ENCODE measurements at regions not wholly inside any gene's neighbourhood (a gene's known extent, or its start where the extent isn't known, plus 50 kb on each side); places are given as distances from the start of the nearest gene placed in this dataset.

GRCh38 chr18:79624356-79625170, 55.0 kb upstream of the CTDP1 start:
- Histone ChIP-seq H3K4me1 (ENCODE audit: insufficient read depth, low read length, poor library complexity, severe bottlenecking) (no peaks in the 10 kb centered on the region), H3K27me3 (replicated peaks; ENCODE audit: insufficient read depth, low read depth, low read length, poor library complexity) (no peaks in the 10 kb centered on the region), H3K9me3 (ENCODE audit: low read depth, low read length, poor library complexity, severe bottlenecking) (no peaks in the 10 kb centered on the region), H3K36me3 (ENCODE audit: insufficient read depth, low read length, poor library complexity, severe bottlenecking) (no peaks in the 10 kb centered on the region), H3K4me3 (ENCODE audit: low read depth, low read length, poor library complexity, severe bottlenecking) (no peak overlapping the region), H3K27ac (ENCODE audit: low read depth, low read length, poor library complexity, severe bottlenecking) (no peak overlapping the region)
- no TSS peak for BruUV-seq (replicated peaks)
- POLR2A ChIA-PET (ENCODE audit: low non-redundant PET) = no interaction called here
- no peak for TF ChIP-seq EZH2 (IDR thresholded peaks at IDR 0.05; ENCODE audit: borderline replicate concordance, low read depth, low read length, poor library complexity, severe bottlenecking)
- TF ChIP-seq CTCF (conservative IDR thresholded peaks at IDR 0.05; ENCODE audit: low read depth, low read length) = no peak
- intact Hi-C loops (cut with micrococcal nuclease; ENCODE audit: unreplicated experiment) = no loop called here
- CTCF ChIA-PET = no interaction called here
- no peak for DNase-seq (ENCODE audit: low spot score)

- intact Hi-C loops (cut with micrococcal nuclease; ENCODE audit: unreplicated experiment) = no loop called here
- Histone ChIP-seq H3K9me3 (ENCODE audit: low read depth, low read length, poor library complexity, severe bottlenecking) (no peaks in the 10 kb centered on the region), H3K27me3 (replicated peaks; ENCODE audit: insufficient read depth, low read depth, low read length, poor library complexity) (no peaks in the 10 kb centered on the region), H3K4me3 (ENCODE audit: low read depth, low read length, poor library complexity, severe bottlenecking) (no peak overlapping the region), H3K36me3 (ENCODE audit: insufficient read depth, low read length, poor library complexity, severe bottlenecking) (no peaks in the 10 kb centered on the region), H3K4me1 (ENCODE audit: insufficient read depth, low read length, poor library complexity, severe bottlenecking) (no peaks in the 10 kb centered on the region), H3K27ac (ENCODE audit: low read depth, low read length, poor library complexity, severe bottlenecking) (no peak overlapping the region)
- ChIA-PET CTCF (no interaction called here), POLR2A (ENCODE audit: low non-redundant PET) (no interaction called here)
- TF ChIP-seq EZH2 (IDR thresholded peaks at IDR 0.05; ENCODE audit: borderline replicate concordance, low read depth, low read length, poor library complexity, severe bottlenecking) (no peak), CTCF (conservative IDR thresholded peaks at IDR 0.05; ENCODE audit: low read depth, low read length) (no peak)
- no TSS peak for BruUV-seq (replicated peaks)
- no peak for DNase-seq (ENCODE audit: low spot score)
Observed at GRCh38 chr18:79625195-79625923, 54.2 kb upstream of the CTDP1 start.

- DNase-seq (ENCODE audit: low spot score) = no peak
- no peak overlapping the region for H3K27ac ChIP-seq (ENCODE audit: low read depth, low read length, poor library complexity, severe bottlenecking)
- POLR2A ChIA-PET (ENCODE audit: low non-redundant PET) = no interaction called here
- intact Hi-C loops (cut with micrococcal nuclease; ENCODE audit: unreplicated experiment) = no loop called here
- no peak overlapping the region for H3K4me3 ChIP-seq (ENCODE audit: low read depth, low read length, poor library complexity, severe bottlenecking)
- no TSS peak for BruUV-seq (replicated peaks)
- CTCF ChIA-PET = no interaction called here
- H3K4me1 ChIP-seq (ENCODE audit: insufficient read depth, low read length, poor library complexity, severe bottlenecking) = no peaks in the 10 kb centered on the region
- TF ChIP-seq CTCF (conservative IDR thresholded peaks at IDR 0.05; ENCODE audit: low read depth, low read length) (no peak), EZH2 (IDR thresholded peaks at IDR 0.05; ENCODE audit: borderline replicate concordance, low read depth, low read length, poor library complexity, severe bottlenecking) (no peak)
- no peaks in the 10 kb centered on the region for H3K36me3 ChIP-seq (ENCODE audit: insufficient read depth, low read length, poor library complexity, severe bottlenecking)
- no peaks in the 10 kb centered on the region for H3K27me3 ChIP-seq (replicated peaks; ENCODE audit: insufficient read depth, low read depth, low read length, poor library complexity)
- H3K9me3 ChIP-seq (ENCODE audit: low read depth, low read length, poor library complexity, severe bottlenecking) = no peaks in the 10 kb centered on the region
Observed at GRCh38 chr18:79625924-79626561, 53.6 kb upstream of the CTDP1 start.
